GM12878 (cell line): ENCODE measurements at regions not wholly inside any gene's neighbourhood (a gene's known extent, or its start where the extent isn't known, plus 50 kb on each side); places are given as distances from the start of the nearest gene placed in this dataset.

Experiments
- ATAC-seq: fragments of 200-7000 bp; cut with Tn5 transposase; 3 replicates; pipeline ENCODE4 v1.9.1; 2020; ENCODE audit warnings: mild to moderate bottlenecking, moderate library complexity
- BruUV-seq: library from RNA; stranded (reverse); fragments of 400-500 nt; replicated peaks from 2 replicates; lab custom pipeline; 2021; lab: Mats Ljungman, UMichigan
- CTCF ChIA-PET: fragments of 300-600 bp; sonication (Branson Sonifier 250); formaldehyde crosslinking; extraction: SDS; loops from one replicate; lab custom pipeline; 2021; ENCODE audit warnings: inconsistent platforms; lab: Yijun Ruan, JAX
- POLR2A ChIA-PET: fragments of 350-600 bp; formaldehyde crosslinking; extraction: SDS; loops from one replicate; lab custom pipeline; 2021; ENCODE audit warnings: inconsistent platforms; lab: Charles Lee
- RAD21 ChIA-PET: fragments of 300-600 bp; sonication (Branson Sonifier 250); formaldehyde crosslinking; loops from one replicate; lab custom pipeline; 2023; ENCODE audit warnings: antibody characterized with exemption; ENCODE audit not compliant: unreplicated experiment; lab: Charles Lee
- SMC1A ChIA-PET: fragments of 300-600 bp; sonication (Branson Sonifier 250); formaldehyde crosslinking; loops from one replicate; lab custom pipeline; 2023; ENCODE audit not compliant: unreplicated experiment, uncharacterized antibody; lab: Charles Lee
- DNase-seq: peaks from one replicate; pipeline ENCODE4 v3.0.0-alpha.2; 2011; ENCODE audit warnings: low read depth, low spot score
- FAIRE-seq: peaks from 3 replicates; lab custom pipeline; 2011; peaks lifted over from hg19 to GRCh38; lab: Jason Lieb, UNC
- H2AFZ ChIP-seq: 2 replicates; pipeline ENCODE4 v1.6.0; 2011; ENCODE audit warnings: low read depth, low read length, control low read depth; ENCODE audit not compliant: control insufficient read depth
- H3K27ac ChIP-seq: 2 replicates; pipeline ENCODE4 v1.5.1; 2011; ENCODE audit warnings: control low read depth; ENCODE audit not compliant: control insufficient read depth, insufficient read depth
- H3K27me3 ChIP-seq, 2 experiments: replicated peaks in 1 of 2; 2 replicates each; pipeline versions ENCODE4 v1.6.0 to v1.6.1; 2011; ENCODE audit warnings: low read length in 1 of 2; ENCODE audit not compliant: control insufficient read depth in 2 of 2, insufficient read depth in 2 of 2
- H3K36me3 ChIP-seq, 2 experiments: 2 replicates each; pipeline ENCODE4 v1.5.1; 2011; ENCODE audit warnings: low read length in 1 of 2; ENCODE audit not compliant: control insufficient read depth in 2 of 2, insufficient read depth in 2 of 2
- H3K4me1 ChIP-seq: 2 replicates; pipeline ENCODE4 v1.6.1; 2011; ENCODE audit warnings: mild to moderate bottlenecking, low read length, moderate library complexity, mixed read lengths; ENCODE audit not compliant: control insufficient read depth, insufficient read depth
- H3K4me2 ChIP-seq: 2 replicates; pipeline ENCODE4 v1.6.0; 2011; ENCODE audit warnings: control low read depth; ENCODE audit not compliant: control insufficient read depth, insufficient read depth
- H3K4me3 ChIP-seq: fragments of 200-600 bp; sonication (generic); 2 replicates; pipeline ENCODE4 v1.5.1; 2016
- H3K79me2 ChIP-seq: 2 replicates; pipeline ENCODE4 v1.6.0; 2011; ENCODE audit warnings: low read length; ENCODE audit not compliant: control insufficient read depth, insufficient read depth
- H3K9ac ChIP-seq: 2 replicates; pipeline ENCODE4 v1.8.0; 2011; ENCODE audit warnings: low read length, control low read depth, mixed read lengths; ENCODE audit not compliant: control insufficient read depth, insufficient read depth
- H3K9me3 ChIP-seq: replicated peaks from 3 replicates; pipeline ENCODE4 v1.5.1; 2011; ENCODE audit warnings: mild to moderate bottlenecking, low read length; ENCODE audit not compliant: control insufficient read depth, insufficient read depth
- H4K20me1 ChIP-seq: 2 replicates; pipeline ENCODE4 v1.6.0; 2011; ENCODE audit not compliant: control insufficient read depth, insufficient read depth
- ATF7 ChIP-seq: fragments of 450-650 bp; IDR thresholded peaks from 2 replicates; pipeline ENCODE4 v1.6.1; 2016; ENCODE audit warnings: low read depth, mild to moderate bottlenecking
- BRCA1 ChIP-seq: IDR thresholded peaks from 2 replicates; pipeline ENCODE4 v1.6.1; 2011; ENCODE audit warnings: low read depth, low read length, improper control_type of control experiment
- CHD1 ChIP-seq: IDR thresholded peaks from 2 replicates; pipeline ENCODE4 v1.6.1; 2012; ENCODE audit warnings: low read depth, low read length, improper control_type of control experiment
- DPF2 ChIP-seq: fragments of 450-650 bp; IDR thresholded peaks from 2 replicates; pipeline ENCODE4 v1.6.1; 2017; ENCODE audit warnings: mild to moderate bottlenecking
- EED ChIP-seq: sonication (generic); IDR thresholded peaks from 2 replicates; pipeline ENCODE4 v1.6.1; 2016; ENCODE audit warnings: antibody characterized with exemption, low read depth
- EGR1 ChIP-seq, 2 experiments: IDR thresholded peaks; 1 replicate in 1 of 2; 2 replicates in 1 of 2; pipeline ENCODE4 v1.6.1; 2011 to 2012; ENCODE audit warnings: low read depth in 2 of 2, low read length in 2 of 2, borderline replicate concordance in 1 of 2, mild to moderate bottlenecking in 1 of 2, moderate library complexity in 1 of 2
- FOXK2 ChIP-seq: fragments of 450-650 bp; IDR thresholded peaks from 2 replicates; pipeline ENCODE4 v1.6.1; 2017; ENCODE audit warnings: mild to moderate bottlenecking, moderate library complexity
- IKZF1 ChIP-seq: fragments of 450-650 bp; conservative IDR thresholded peaks from 2 replicates; pipeline ENCODE4 v1.6.1; 2017; ENCODE audit warnings: antibody characterized with exemption, mild to moderate bottlenecking
- IRF5 ChIP-seq: fragments of 450-650 bp; IDR thresholded peaks from 2 replicates; pipeline ENCODE4 v1.6.1; 2017; ENCODE audit warnings: borderline replicate concordance
- JUND ChIP-seq: IDR thresholded peaks from 2 replicates; pipeline ENCODE4 v1.6.1; 2012; ENCODE audit warnings: low read depth, mild to moderate bottlenecking, low read length, improper control_type of control experiment, moderate library complexity
- KLF5 ChIP-seq: fragments of 450-650 bp; IDR thresholded peaks from 2 replicates; pipeline ENCODE4 v1.6.1; 2014; ENCODE audit warnings: mild to moderate bottlenecking; ENCODE audit not compliant: partially characterized antibody
- MAX ChIP-seq: IDR thresholded peaks from 2 replicates; pipeline ENCODE4 v1.6.1; 2012; ENCODE audit warnings: low read depth, low read length, improper control_type of control experiment
- MEF2B ChIP-seq: fragments of 450-650 bp; IDR thresholded peaks from 2 replicates; pipeline ENCODE4 v1.6.1; 2018; ENCODE audit warnings: mild to moderate bottlenecking, moderate library complexity; ENCODE audit not compliant: partially characterized antibody, poor library complexity, severe bottlenecking
- NBN ChIP-seq: fragments of 450-650 bp; IDR thresholded peaks from 2 replicates; pipeline ENCODE4 v1.6.1; 2016
- PBX3 ChIP-seq: IDR thresholded peaks from 2 replicates; pipeline ENCODE4 v1.6.1; 2011; ENCODE audit warnings: mild to moderate bottlenecking, low read depth, low read length, moderate library complexity; ENCODE audit not compliant: insufficient replicate concordance
- PML ChIP-seq: IDR thresholded peaks from 2 replicates; pipeline ENCODE4 v1.6.1; 2012; ENCODE audit warnings: low read length, inconsistent platforms
- RUNX3 ChIP-seq: IDR thresholded peaks from 2 replicates; pipeline ENCODE4 v1.6.1; 2012; ENCODE audit warnings: low read length, inconsistent platforms
- SPI1 ChIP-seq: IDR thresholded peaks from 2 replicates; pipeline ENCODE4 v1.6.1; 2011; ENCODE audit warnings: low read depth, mild to moderate bottlenecking, low read length, moderate library complexity, borderline replicate concordance; ENCODE audit not compliant: insufficient read depth
- SUPT20H ChIP-seq: IDR thresholded peaks from 2 replicates; pipeline ENCODE4 v1.6.1; 2011; ENCODE audit warnings: low read depth, mild to moderate bottlenecking, low read length, moderate library complexity, borderline replicate concordance; ENCODE audit not compliant: control insufficient read depth
- TCF7 ChIP-seq: IDR thresholded peaks from 2 replicates; pipeline ENCODE4 v1.6.1; 2014; ENCODE audit warnings: antibody characterized with exemption, borderline replicate concordance
- WRNIP1 ChIP-seq: IDR thresholded peaks from 2 replicates; pipeline ENCODE4 v1.6.1; 2011; ENCODE audit warnings: low read depth, low read length, improper control_type of control experiment, borderline replicate concordance
- ZNF274 ChIP-seq: IDR thresholded peaks from one replicate; pipeline ENCODE4 v1.8.0; 2011; ENCODE audit not compliant: insufficient read length, insufficient read depth
- WGBS: methylation state at CpG from one replicate; pipeline ENCODE4 v1.1.6; 2016; ENCODE audit warnings: low lambda C conversion rate; ENCODE audit not compliant: insufficient replicate concordance, insufficient coverage; ENCODE audit errors: missing lambda C conversion rate; 5-methylcytosine and 5-hydroxymethylcytosine counted together
- in situ Hi-C: fragments of 300-500 bp; cut with MboI; formaldehyde crosslinking; loops from 9 replicates; pipeline ENCODE4 v1.14.3; 2018; ENCODE audit warnings: mixed read lengths
- intact Hi-C: fragments of 100-400 bp; cut with micrococcal nuclease; formaldehyde crosslinking; loops from one replicate; pipeline ENCODE4 v1.14.2; 2022; ENCODE audit not compliant: unreplicated experiment

GRCh38 chr13:78137404-78138142 lies 218.9 kb upstream of the EDNRB start:
- FAIRE-seq (peak; percentile 94), DNase-seq (peak; percentile 46), ATAC-seq (peak; percentile 95)
- no peaks in the 10 kb centered on the region for H3K9me3 ChIP-seq
- no TSS peak for BruUV-seq
- H3K4me2 ChIP-seq: peak overlapping the region; percentile 50; the same call in 1 of the 2 replicates
- ChIA-PET POLR2A (interaction anchor here (0.6 kb wide), 1 partner anchor 707 kb away, joined by 5 read pairs; no protein-coding TSS in a partner anchor), RAD21 (interaction anchor here (0.6 to 3.6 kb wide), 25 partner anchors 9 to 919 kb away, joined by 3 to 50 read pairs (median 4); no protein-coding TSS in a partner anchor), CTCF (interaction anchor here (0.6 to 5.4 kb wide), 39 partner anchors 10 to 1108 kb away, joined by 3 to 73 read pairs (median 4); no protein-coding TSS in a partner anchor), SMC1A (interaction anchor here (0.6 to 4.7 kb wide), 27 partner anchors 13 to 1110 kb away, joined by 3 to 54 read pairs (median 4); no protein-coding TSS in a partner anchor)
- no peak overlapping the region for H3K9ac ChIP-seq
- H3K79me2 ChIP-seq: no peaks in the 10 kb centered on the region
- H3K4me3 ChIP-seq: no peak overlapping the region
- no peaks in the 10 kb centered on the region for H3K36me3 ChIP-seq
- intact Hi-C loops: loop anchor here (1.0 to 10.0 kb wide), 7 partner anchors 257 to 1187 kb away; no protein-coding TSS in a partner anchor
- WGBS: under 1% methylated on average over 6 of the region's 6 CpGs
- H2AFZ ChIP-seq: peak overlapping the region; percentile 84
- H3K4me1 ChIP-seq: no peaks in the 10 kb centered on the region
- H4K20me1 ChIP-seq: no peaks in the 10 kb centered on the region
- no peak overlapping the region for H3K27ac ChIP-seq
- 0 out of 4 replicates have a peak, but pooled peaks cover 0 to under 1% of the 10 kb centered on the region in 2 experiments for H3K27me3 ChIP-seq
- in situ Hi-C loops: no loop called here
- TF ChIP-seq ATF7: peak; percentile 85
- TF ChIP-seq JUND: no peak
- TF ChIP-seq MEF2B: no peak
- TF ChIP-seq DPF2: no peak
- TF ChIP-seq BRCA1: no peak
- TF ChIP-seq FOXK2: no peak
- TF ChIP-seq EED: 0 out of 2 replicates have a peak, but pooled peaks have one; percentile 25
- no peak for TF ChIP-seq PML
- TF ChIP-seq TCF7: no peak
- no peak for TF ChIP-seq PBX3
- TF ChIP-seq RUNX3: peak; percentile 19; the same call in 1 of the 2 replicates
- TF ChIP-seq SPI1: no peak; the same call in 1 of the 2 replicates
- no peak for TF ChIP-seq KLF5
- TF ChIP-seq ZNF274: no peak
- no peak for TF ChIP-seq SUPT20H
- peak; percentile 70 for TF ChIP-seq IKZF1
- no peak for TF ChIP-seq CHD1
- no peak for TF ChIP-seq MAX
- TF ChIP-seq EGR1 (IDR thresholded peaks at IDR 0.05; ENCODE audit: borderline replicate concordance in 1 of 2, low read depth in 2 of 2, low read length in 2 of 2): no peak
- no peak for TF ChIP-seq NBN
- no peak for TF ChIP-seq WRNIP1
- TF ChIP-seq IRF5: no peak
